Nephron progenitor cell (in vitro differentiated cells): ENCODE measurements at regions not wholly inside any gene's neighbourhood (a gene's known extent, or its start where the extent isn't known, plus 50 kb on each side); places are given as distances from the start of the nearest gene placed in this dataset.

Experiments used
- DNase-seq: peaks from one replicate; pipeline ENCODE4 v3.0.0; 2021
- H3K27ac Mint-ChIP-seq: 2 replicates; pipeline ENCODE4 v1.8.0; 2021; ENCODE audit warnings: mild to moderate bottlenecking, moderate library complexity, mixed read lengths
- H3K27me3 Mint-ChIP-seq: 2 replicates; pipeline ENCODE4 v1.8.0; 2021; ENCODE audit warnings: mild to moderate bottlenecking, low read depth, mixed read lengths; ENCODE audit not compliant: poor library complexity
- H3K36me3 Mint-ChIP-seq: 2 replicates; pipeline ENCODE4 v1.8.0; 2021; ENCODE audit warnings: low read depth, mixed read lengths
- H3K4me1 Mint-ChIP-seq: 2 replicates; pipeline ENCODE4 v1.8.0; 2021; ENCODE audit warnings: mixed read lengths
- H3K4me3 Mint-ChIP-seq: 2 replicates; pipeline ENCODE4 v1.8.0; 2021; ENCODE audit warnings: mild to moderate bottlenecking, moderate library complexity, mixed read lengths
- H3K9me3 Mint-ChIP-seq: 2 replicates; pipeline ENCODE4 v1.8.0; 2021; ENCODE audit warnings: mild to moderate bottlenecking, moderate library complexity, mixed read lengths
- CTCF ChIP-seq: fragments of 200-600 bp; sonication (generic); IDR thresholded peaks from 2 replicates; pipeline ENCODE4 v1.5.0; 2021; ENCODE audit warnings: antibody characterized with exemption

GRCh38 chr12:127077262-127078045 is 1189.5 kb upstream of the TMEM132C start:
- DNase-seq: no peak
- Mint-ChIP-seq H3K27ac (no peak overlapping the region), H3K9me3 (no peaks in the 10 kb centered on the region), H3K4me3 (no peak overlapping the region), H3K36me3 (no peaks in the 10 kb centered on the region), H3K4me1 (no peaks in the 10 kb centered on the region), H3K27me3 (peaks cover 6% of the 10 kb centered on the region)
- TF ChIP-seq CTCF: no peak

- H3K36me3 Mint-ChIP-seq: no peaks in the 10 kb centered on the region
- H3K27me3 Mint-ChIP-seq: peaks cover 6% of the 10 kb centered on the region
- no peak overlapping the region for H3K4me3 Mint-ChIP-seq
- H3K9me3 Mint-ChIP-seq: no peaks in the 10 kb centered on the region
- no peak overlapping the region for H3K27ac Mint-ChIP-seq
- DNase-seq: no peak
- no peak for TF ChIP-seq CTCF
- no peaks in the 10 kb centered on the region for H3K4me1 Mint-ChIP-seq
These were observed 1188.2 kb upstream of the TMEM132C start for GRCh38 chr12:127078577-127079350.

- no peak overlapping the region for H3K4me3 Mint-ChIP-seq
- no peaks in the 10 kb centered on the region for H3K36me3 Mint-ChIP-seq
- no peaks in the 10 kb centered on the region for H3K4me1 Mint-ChIP-seq
- TF ChIP-seq CTCF: no peak
- no peaks in the 10 kb centered on the region for H3K9me3 Mint-ChIP-seq
- no peak for DNase-seq
- H3K27me3 Mint-ChIP-seq: peaks cover 6% of the 10 kb centered on the region
- no peak overlapping the region for H3K27ac Mint-ChIP-seq
These were observed 1187.3 kb upstream of the TMEM132C start for GRCh38 chr12:127079636-127080035.

- no peak for TF ChIP-seq CTCF
- DNase-seq: no peak
- Mint-ChIP-seq H3K9me3 (no peaks in the 10 kb centered on the region), H3K4me1 (no peaks in the 10 kb centered on the region), H3K4me3 (no peak overlapping the region), H3K27me3 (peaks cover 8% of the 10 kb centered on the region), H3K36me3 (no peaks in the 10 kb centered on the region), H3K27ac (no peak overlapping the region)
These were observed 1185.9 kb upstream of the TMEM132C start for GRCh38 chr12:127081058-127081457.

GRCh38 chr12:127083008-127083949 is 1183.7 kb upstream of the TMEM132C start:
- H3K9me3 Mint-ChIP-seq: no peaks in the 10 kb centered on the region
- H3K36me3 Mint-ChIP-seq: no peaks in the 10 kb centered on the region
- H3K4me3 Mint-ChIP-seq: no peak overlapping the region
- H3K4me1 Mint-ChIP-seq: no peaks in the 10 kb centered on the region
- TF ChIP-seq CTCF: no peak
- DNase-seq: no peak
- peaks cover 13% of the 10 kb centered on the region for H3K27me3 Mint-ChIP-seq
- H3K27ac Mint-ChIP-seq: no peak overlapping the region
